ENCODE measurements at regions not wholly inside any gene's neighbourhood (a gene's known extent, or its start where the extent isn't known, plus 50 kb on each side); places are given as distances from the start of the nearest gene placed in this dataset.

DNA sequence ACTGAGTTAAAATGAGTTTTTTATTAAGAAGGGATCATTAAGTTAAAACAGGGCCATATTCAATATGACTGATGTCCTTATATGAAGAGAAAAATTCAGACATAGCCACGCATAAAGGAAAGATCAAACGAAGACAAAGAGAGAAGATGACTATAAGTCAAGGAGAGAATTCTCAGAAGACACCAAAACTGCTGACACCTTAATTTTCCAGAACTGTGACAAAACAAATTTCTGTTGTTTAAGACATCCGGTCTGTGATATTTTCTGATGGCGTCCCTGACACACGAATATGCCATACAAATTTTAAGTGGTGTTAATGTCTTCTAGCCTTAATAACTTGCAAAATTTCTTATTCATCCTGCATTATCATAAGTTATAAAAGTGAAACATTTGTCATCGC lies 1325.2 kb upstream of the DDX18 start:
- TF ChIP-seq, protein P1, sequence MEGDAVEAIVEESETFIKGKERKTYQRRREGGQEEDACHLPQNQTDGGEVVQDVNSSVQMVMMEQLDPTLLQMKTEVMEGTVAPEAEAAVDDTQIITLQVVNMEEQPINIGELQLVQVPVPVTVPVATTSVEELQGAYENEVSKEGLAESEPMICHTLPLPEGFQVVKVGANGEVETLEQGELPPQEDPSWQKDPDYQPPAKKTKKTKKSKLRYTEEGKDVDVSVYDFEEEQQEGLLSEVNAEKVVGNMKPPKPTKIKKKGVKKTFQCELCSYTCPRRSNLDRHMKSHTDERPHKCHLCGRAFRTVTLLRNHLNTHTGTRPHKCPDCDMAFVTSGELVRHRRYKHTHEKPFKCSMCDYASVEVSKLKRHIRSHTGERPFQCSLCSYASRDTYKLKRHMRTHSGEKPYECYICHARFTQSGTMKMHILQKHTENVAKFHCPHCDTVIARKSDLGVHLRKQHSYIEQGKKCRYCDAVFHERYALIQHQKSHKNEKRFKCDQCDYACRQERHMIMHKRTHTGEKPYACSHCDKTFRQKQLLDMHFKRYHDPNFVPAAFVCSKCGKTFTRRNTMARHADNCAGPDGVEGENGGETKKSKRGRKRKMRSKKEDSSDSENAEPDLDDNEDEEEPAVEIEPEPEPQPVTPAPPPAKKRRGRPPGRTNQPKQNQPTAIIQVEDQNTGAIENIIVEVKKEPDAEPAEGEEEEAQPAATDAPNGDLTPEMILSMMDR (IDR thresholded peaks at IDR 0.05; ENCODE audit: extremely low read depth in 1 of 2, insufficient read depth in 1 of 2, low read depth in 1 of 2, low read length in 2 of 2), result no peak
- TF ChIP-seq POLR2A (IDR thresholded peaks at IDR 0.05; ENCODE audit: low read depth, low read length) (no peak), POLR2AphosphoS5 (IDR thresholded peaks at IDR 0.05; ENCODE audit: insufficient read depth, low read depth, low read length) (no peak), EZH2 (IDR thresholded peaks at IDR 0.05; ENCODE audit: borderline replicate concordance, low read depth, low read length, severe bottlenecking) (no peak), JUN (IDR thresholded peaks at IDR 0.05; ENCODE audit: borderline replicate concordance, insufficient read depth, insufficient read length, low read depth) (no peak)
- TF ChIP-seq, protein P2, sequence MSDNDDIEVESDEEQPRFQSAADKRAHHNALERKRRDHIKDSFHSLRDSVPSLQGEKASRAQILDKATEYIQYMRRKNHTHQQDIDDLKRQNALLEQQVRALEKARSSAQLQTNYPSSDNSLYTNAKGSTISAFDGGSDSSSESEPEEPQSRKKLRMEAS (IDR thresholded peaks at IDR 0.05; ENCODE audit: insufficient read depth, insufficient read length), result no peak
